ENCODE measurements at regions not wholly inside any gene's neighbourhood (a gene's known extent, or its start where the extent isn't known, plus 50 kb on each side); places are given as distances from the start of the nearest gene placed in this dataset.

GRCh38 chr4:123233136-123233768 lies 163.3 kb upstream of the SPRY1 start:
- H3K4me3 ChIP-seq: no peak overlapping the region
- RAD21 ChIA-PET (ENCODE audit: unreplicated experiment): no interaction called here
- H3K36me3 ChIP-seq (ENCODE audit: control insufficient read depth in 2 of 2, insufficient read depth in 2 of 2, low read length in 1 of 2): no peaks in the 10 kb centered on the region
- SMC1A ChIA-PET (ENCODE audit: uncharacterized antibody, unreplicated experiment): no interaction called here
- H3K79me2 ChIP-seq (ENCODE audit: control insufficient read depth, insufficient read depth, low read length): no peaks in the 10 kb centered on the region
- no peak overlapping the region for H2AFZ ChIP-seq (ENCODE audit: control insufficient read depth, low read depth, low read length)
- in situ Hi-C loops (cut with MboI) (no loop called here), intact Hi-C loops (cut with micrococcal nuclease; ENCODE audit: unreplicated experiment) (no loop called here)
- no peak overlapping the region for H3K9ac ChIP-seq (ENCODE audit: control insufficient read depth, insufficient read depth, low read length)
- H3K4me2 ChIP-seq (ENCODE audit: control insufficient read depth, insufficient read depth): no peak overlapping the region
- CTCF ChIA-PET: no interaction called here
- no TSS peak for BruUV-seq (replicated peaks)
- H4K20me1 ChIP-seq (ENCODE audit: control insufficient read depth, insufficient read depth): no peaks in the 10 kb centered on the region
- 90% methylated on average over 4 of the region's 4 CpGs for WGBS (ENCODE audit: insufficient coverage, insufficient replicate concordance, low lambda C conversion rate, missing lambda C conversion rate)
- ATAC-seq: no peak
- no peak for FAIRE-seq
- no peaks in the 10 kb centered on the region for H3K9me3 ChIP-seq (replicated peaks; ENCODE audit: control insufficient read depth, insufficient read depth, low read length)
- DNase-seq (ENCODE audit: low read depth, low spot score): no peak
- POLR2A ChIA-PET: no interaction called here
- no peak overlapping the region for H3K27ac ChIP-seq (ENCODE audit: control insufficient read depth, insufficient read depth)
- H3K27me3 ChIP-seq (replicated peaks in 1 of 2; ENCODE audit: control insufficient read depth in 2 of 2, insufficient read depth in 2 of 2, low read length in 1 of 2): no peaks in the 10 kb centered on the region
- H3K4me1 ChIP-seq (ENCODE audit: control insufficient read depth, insufficient read depth, low read length): no peaks in the 10 kb centered on the region
- TF ChIP-seq SIN3A (IDR thresholded peaks at IDR 0.05; ENCODE audit: low read depth, low read length): no peak
- TF ChIP-seq EGR1 (IDR thresholded peaks at IDR 0.05; ENCODE audit: borderline replicate concordance in 1 of 2, low read depth in 2 of 2, low read length in 2 of 2): no peak
- TF ChIP-seq RCOR1 (conservative IDR thresholded peaks at IDR 0.05; ENCODE audit: low read depth, low read length): no peak
- no peak for TF ChIP-seq HDAC6 (IDR thresholded peaks at IDR 0.05; ENCODE audit: unreplicated experiment)
- TF ChIP-seq ZBTB40 (IDR thresholded peaks at IDR 0.05; ENCODE audit: borderline replicate concordance): no peak
- TF ChIP-seq REST (IDR thresholded peaks at IDR 0.05; ENCODE audit: low read depth, low read length): no peak
- no peak for TF ChIP-seq CHD1 (IDR thresholded peaks at IDR 0.05; ENCODE audit: low read depth, low read length)
- no peak for TF ChIP-seq SMAD1 (IDR thresholded peaks at IDR 0.05; ENCODE audit: low read depth, partially characterized antibody)
- no peak for TF ChIP-seq ZSCAN29 (IDR thresholded peaks at IDR 0.05)
- TF ChIP-seq IRF4 (IDR thresholded peaks at IDR 0.05; ENCODE audit: low read depth, low read length): no peak
- no peak for TF ChIP-seq BACH1 (IDR thresholded peaks at IDR 0.05; ENCODE audit: borderline replicate concordance)
- no peak for TF ChIP-seq CEBPZ (IDR thresholded peaks at IDR 0.05; ENCODE audit: low read depth, low read length)
- TF ChIP-seq TCF3 (IDR thresholded peaks at IDR 0.05; ENCODE audit: borderline replicate concordance, insufficient read depth, low read depth, low read length): no peak
- TF ChIP-seq SPI1 (IDR thresholded peaks at IDR 0.05; ENCODE audit: borderline replicate concordance, insufficient read depth, low read depth, low read length): no peak
